ENCODE measurements at regions not wholly inside any gene's neighbourhood (a gene's known extent, or its start where the extent isn't known, plus 50 kb on each side); places are given as distances from the start of the nearest gene placed in this dataset.

DNA sequence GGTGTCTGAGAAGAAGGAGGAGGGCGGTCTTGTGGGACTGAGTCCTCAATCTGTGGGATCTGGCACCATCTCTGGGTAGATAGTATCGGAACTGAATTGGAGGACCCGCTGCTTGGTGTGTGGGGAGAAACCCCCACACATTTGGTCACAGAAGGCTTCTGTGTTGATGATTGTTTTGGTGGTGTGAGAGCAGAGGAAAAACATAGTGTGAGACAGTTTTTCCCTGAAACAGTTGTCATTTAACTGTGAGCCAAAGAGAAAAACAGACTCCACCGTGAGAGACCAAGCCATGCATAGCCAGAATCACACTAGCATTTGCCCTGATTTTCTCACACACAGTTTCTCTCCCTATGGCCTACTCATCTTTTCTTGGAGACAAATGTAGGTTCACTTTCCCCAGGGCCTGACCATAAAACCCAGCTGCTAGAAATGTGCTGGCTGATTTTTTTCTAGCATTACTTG lies 91.4 kb upstream of the FLRT2 start:
- ChIA-PET CTCF (no interaction called here), POLR2A (no interaction called here)
- H3K27me3 Mint-ChIP-seq: no peaks in the 10 kb centered on the region
- H3K4me3 Mint-ChIP-seq: no peak overlapping the region
- H3K36me3 Mint-ChIP-seq (ENCODE audit: low read depth): no peaks in the 10 kb centered on the region
- H3K4me1 Mint-ChIP-seq: no peaks in the 10 kb centered on the region
- H3K27ac Mint-ChIP-seq: no peak overlapping the region
- ATAC-seq (no peak), DNase-seq (no peak)
- intact Hi-C loops (cut with DNase I, micrococcal nuclease): no loop called here
- no peaks in the 10 kb centered on the region for H3K9me3 Mint-ChIP-seq (ENCODE audit: low read depth)

DNA sequence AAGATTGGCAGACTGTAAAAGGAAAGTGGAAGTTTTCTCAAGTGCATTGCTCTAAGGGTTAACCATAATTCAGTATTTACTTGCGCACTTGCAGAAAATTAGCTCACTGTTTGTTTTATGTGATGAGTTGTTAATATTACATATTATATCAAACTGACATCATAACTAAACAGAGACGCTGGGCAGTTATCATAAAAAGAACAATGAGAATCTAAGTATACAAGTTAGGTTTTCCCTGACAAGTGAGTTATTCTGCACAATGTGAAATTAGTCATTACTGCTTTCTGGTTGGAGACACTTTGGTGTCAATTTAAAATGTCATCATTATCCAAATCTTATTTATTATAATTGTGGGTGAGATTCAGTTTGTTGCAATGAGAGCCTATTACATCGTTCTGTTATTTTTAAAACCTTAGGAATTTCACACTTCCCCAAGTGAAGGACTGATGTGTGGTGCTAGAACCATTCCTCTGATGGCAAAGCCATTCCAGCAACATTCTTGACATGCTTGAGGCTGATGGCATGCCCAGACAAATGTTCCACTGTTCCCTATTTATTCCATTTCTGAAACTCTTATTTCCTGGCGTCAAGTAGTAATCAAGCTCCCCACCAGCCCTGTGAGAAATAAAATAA lies 90.1 kb upstream of the FLRT2 start:
- H3K4me1 Mint-ChIP-seq: no peaks in the 10 kb centered on the region
- H3K27ac Mint-ChIP-seq: no peak overlapping the region
- intact Hi-C loops (cut with DNase I, micrococcal nuclease): no loop called here
- ChIA-PET POLR2A (no interaction called here), CTCF (no interaction called here)
- DNase-seq (no peak), ATAC-seq (no peak)
- no peaks in the 10 kb centered on the region for H3K36me3 Mint-ChIP-seq (ENCODE audit: low read depth)
- H3K9me3 Mint-ChIP-seq (ENCODE audit: low read depth): peaks cover 6% of the 10 kb centered on the region
- no peak overlapping the region for H3K4me3 Mint-ChIP-seq
- no peaks in the 10 kb centered on the region for H3K27me3 Mint-ChIP-seq

DNA sequence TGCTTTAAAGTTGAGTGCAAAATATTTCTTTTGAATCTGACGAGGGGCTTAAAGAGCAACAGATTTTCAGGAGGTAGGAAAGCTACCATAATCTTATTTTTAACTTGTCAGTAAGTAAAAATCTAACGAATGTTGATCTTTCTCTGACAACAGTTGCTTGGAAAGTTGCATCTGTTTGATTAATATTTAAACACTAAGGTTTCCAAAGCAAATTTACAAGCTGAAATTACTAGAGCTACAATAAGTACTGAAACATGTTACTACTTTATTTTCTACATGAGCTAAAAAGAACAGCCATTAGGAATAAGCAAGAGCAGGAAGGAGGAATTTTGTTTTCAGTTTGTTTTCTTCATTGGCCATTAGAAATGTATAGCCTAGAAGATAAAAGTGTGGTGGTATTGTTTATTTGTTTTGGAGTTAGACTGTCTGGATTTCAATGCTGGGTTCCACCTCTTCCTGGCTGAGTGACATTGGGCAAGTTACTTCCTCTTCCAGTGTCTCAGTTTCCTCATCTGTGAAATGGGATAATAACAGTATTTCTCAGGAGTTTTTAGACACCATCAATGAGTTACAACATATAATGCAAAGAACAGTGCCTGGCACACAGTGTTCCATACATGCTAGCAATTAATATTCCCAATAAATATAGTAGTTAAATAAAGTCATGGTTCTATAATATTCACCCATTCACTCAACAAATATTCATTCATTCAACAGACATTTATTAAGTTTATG lies 87.9 kb upstream of the FLRT2 start:
- DNase-seq (no peak), ATAC-seq (no peak)
- H3K4me3 Mint-ChIP-seq: no peak overlapping the region
- intact Hi-C loops (cut with DNase I, micrococcal nuclease): no loop called here
- H3K4me1 Mint-ChIP-seq: no peaks in the 10 kb centered on the region
- H3K27ac Mint-ChIP-seq: no peak overlapping the region
- peaks cover 6% of the 10 kb centered on the region for H3K9me3 Mint-ChIP-seq (ENCODE audit: low read depth)
- CTCF ChIA-PET: no interaction called here
- POLR2A ChIA-PET: no interaction called here
- H3K36me3 Mint-ChIP-seq (ENCODE audit: low read depth): no peaks in the 10 kb centered on the region
- no peaks in the 10 kb centered on the region for H3K27me3 Mint-ChIP-seq

DNA sequence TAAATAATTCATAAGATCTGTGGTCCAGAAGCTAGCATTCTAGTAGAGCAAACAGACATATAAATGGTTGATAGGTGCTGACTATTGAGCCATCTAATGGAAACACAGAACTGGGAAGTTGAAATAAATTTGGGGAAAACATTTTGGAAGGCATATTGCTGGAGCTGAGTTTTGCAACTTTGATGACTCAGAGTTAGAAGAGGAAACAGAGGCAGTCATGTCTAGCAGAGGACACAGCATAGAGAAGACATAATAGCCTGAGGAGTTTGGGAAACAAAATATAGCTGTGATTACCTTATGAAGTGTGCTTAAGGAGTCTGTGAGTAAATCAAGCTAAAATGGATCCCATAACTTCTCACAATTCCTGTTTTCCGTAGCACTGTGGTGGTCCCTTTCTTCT lies 86.9 kb upstream of the FLRT2 start:
- Mint-ChIP-seq H3K27me3 (no peaks in the 10 kb centered on the region), H3K4me1 (no peaks in the 10 kb centered on the region), H3K4me3 (no peak overlapping the region), H3K27ac (no peak overlapping the region), H3K36me3 (ENCODE audit: low read depth) (no peaks in the 10 kb centered on the region), H3K9me3 (ENCODE audit: low read depth) (peaks cover 6% of the 10 kb centered on the region)
- CTCF ChIA-PET: interaction anchor here (0.7 kb wide), 1 partner anchor 454 kb away, joined by 3 read pairs; no protein-coding TSS in a partner anchor
- intact Hi-C loops (cut with DNase I, micrococcal nuclease): no loop called here
- DNase-seq (no peak), ATAC-seq (no peak)
- POLR2A ChIA-PET: no interaction called here

DNA sequence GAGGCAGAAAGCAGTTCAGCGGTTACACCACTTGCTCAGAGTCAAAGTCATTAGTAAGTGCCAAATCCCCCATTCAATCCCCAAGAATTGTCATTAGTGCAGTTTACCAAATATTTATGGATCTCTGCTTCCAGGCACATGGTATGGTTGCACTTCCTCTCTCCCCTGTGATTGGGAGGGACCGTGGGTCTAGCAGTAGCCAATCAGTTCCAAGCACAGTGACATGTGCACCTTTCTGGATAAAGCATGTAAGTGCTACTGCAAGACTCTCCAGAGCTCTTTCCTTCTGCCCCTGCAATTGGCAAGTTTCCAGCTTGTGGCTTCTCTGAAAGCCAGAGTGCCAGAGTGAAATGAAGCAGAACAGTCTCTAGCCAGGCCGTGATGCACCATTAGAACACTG lies 85.3 kb upstream of the FLRT2 start:
- no peak overlapping the region for H3K27ac Mint-ChIP-seq
- no peak for DNase-seq

DNA sequence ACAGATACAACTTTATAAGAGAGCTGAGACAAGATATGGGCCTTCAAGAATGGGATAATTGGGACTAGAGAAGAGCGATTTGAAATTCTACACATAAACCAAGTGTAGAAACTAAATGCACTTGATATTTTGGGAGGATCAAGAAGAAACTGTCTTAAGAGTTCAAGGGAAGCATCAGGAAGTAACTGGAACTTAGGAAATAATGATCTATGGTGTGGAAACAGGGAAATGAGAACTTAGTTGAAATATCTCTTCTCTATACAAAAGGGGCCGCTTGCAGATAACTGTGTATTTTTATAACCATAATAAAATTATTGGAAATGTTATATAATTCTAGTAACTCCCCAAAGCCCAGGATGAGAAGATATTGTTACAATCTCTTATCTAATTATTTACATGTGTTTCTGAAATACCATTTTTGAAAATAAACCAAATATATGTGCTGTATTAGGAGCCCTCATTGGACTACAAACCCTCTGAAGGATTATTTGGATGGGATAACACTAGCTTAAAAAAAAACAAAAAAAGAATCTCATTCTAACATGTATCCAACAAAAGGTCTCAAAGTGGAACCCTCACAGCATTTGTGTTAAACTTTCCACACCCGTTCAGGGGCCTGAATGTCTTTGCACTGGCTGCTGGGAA lies 84.7 kb upstream of the FLRT2 start:
- ChIA-PET CTCF (no interaction called here), POLR2A (no interaction called here)
- no peaks in the 10 kb centered on the region for H3K27me3 Mint-ChIP-seq
- DNase-seq (no peak), ATAC-seq (no peak)
- no peaks in the 10 kb centered on the region for H3K4me1 Mint-ChIP-seq
- no peaks in the 10 kb centered on the region for H3K36me3 Mint-ChIP-seq (ENCODE audit: low read depth)
- intact Hi-C loops (cut with DNase I, micrococcal nuclease): no loop called here
- no peak overlapping the region for H3K27ac Mint-ChIP-seq
- peaks cover 6% of the 10 kb centered on the region for H3K9me3 Mint-ChIP-seq (ENCODE audit: low read depth)
- no peak overlapping the region for H3K4me3 Mint-ChIP-seq

More for the DNA sequence above, 85.3 kb upstream of the FLRT2 start:
- Mint-ChIP-seq H3K4me3 (no peak overlapping the region), H3K9me3 (ENCODE audit: low read depth) (peaks cover 6% of the 10 kb centered on the region), H3K4me1 (no peaks in the 10 kb centered on the region), H3K36me3 (ENCODE audit: low read depth) (no peaks in the 10 kb centered on the region), H3K27me3 (no peaks in the 10 kb centered on the region)
- ChIA-PET POLR2A (no interaction called here), CTCF (interaction anchor here (0.6 kb wide), 1 partner anchor 1538 kb away, joined by 3 read pairs; no protein-coding TSS in a partner anchor)
- intact Hi-C loops (cut with DNase I, micrococcal nuclease): no loop called here
- no peak for ATAC-seq

DNA sequence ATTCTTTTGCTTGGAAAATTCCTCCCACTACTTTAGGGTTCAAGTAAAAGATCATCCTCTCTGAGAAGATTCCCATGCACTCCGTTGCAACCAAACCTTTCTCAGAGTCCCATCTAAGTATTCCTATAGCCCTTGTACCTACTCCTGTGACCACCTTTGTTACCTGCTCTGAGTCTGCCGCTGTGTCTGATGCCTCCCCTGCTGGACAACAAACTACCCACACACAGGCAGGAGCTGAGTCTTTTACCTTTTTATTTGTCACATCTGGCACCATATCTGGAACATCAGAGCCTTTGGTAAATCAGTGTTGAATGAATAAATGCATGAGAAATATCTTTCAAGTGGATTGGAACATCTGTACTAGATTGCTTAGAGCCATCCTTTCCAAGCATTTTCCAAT lies 82.1 kb upstream of the FLRT2 start:
- H3K27ac Mint-ChIP-seq: no peak overlapping the region
- no peak for ATAC-seq
- no peaks in the 10 kb centered on the region for H3K36me3 Mint-ChIP-seq (ENCODE audit: low read depth)
- H3K27me3 Mint-ChIP-seq: no peaks in the 10 kb centered on the region
- CTCF ChIA-PET: no interaction called here
- peaks cover 10% of the 10 kb centered on the region for H3K9me3 Mint-ChIP-seq (ENCODE audit: low read depth)
- no peak for DNase-seq
- H3K4me1 Mint-ChIP-seq: no peaks in the 10 kb centered on the region
- POLR2A ChIA-PET: no interaction called here
- intact Hi-C loops (cut with DNase I, micrococcal nuclease): no loop called here
- H3K4me3 Mint-ChIP-seq: no peak overlapping the region

DNA sequence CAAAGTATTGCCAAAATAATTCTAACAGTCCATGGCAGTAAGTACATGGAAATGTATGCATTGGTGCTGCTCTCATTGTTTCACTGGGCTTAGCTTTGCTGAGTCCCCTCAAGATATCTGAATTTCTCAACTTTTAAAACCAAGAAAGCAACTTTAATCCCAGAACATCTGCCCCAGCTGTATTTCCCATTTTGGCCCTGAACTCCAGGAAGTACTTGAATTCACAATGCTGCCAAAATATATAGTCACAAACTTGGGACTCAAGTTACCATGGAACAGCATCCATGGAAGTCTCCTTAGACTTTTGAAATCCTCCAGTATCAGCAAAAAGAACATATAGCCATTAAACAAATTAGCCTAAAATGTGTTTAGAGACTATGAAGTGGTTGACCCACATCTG lies 78.5 kb upstream of the FLRT2 start:
- DNase-seq (no peak), ATAC-seq (no peak)
- no peak overlapping the region for H3K27ac Mint-ChIP-seq
- no peaks in the 10 kb centered on the region for H3K4me1 Mint-ChIP-seq
- intact Hi-C loops (cut with DNase I, micrococcal nuclease): no loop called here
- ChIA-PET POLR2A (no interaction called here), CTCF (no interaction called here)
- H3K27me3 Mint-ChIP-seq: no peaks in the 10 kb centered on the region
- peaks cover 3% of the 10 kb centered on the region for H3K9me3 Mint-ChIP-seq (ENCODE audit: low read depth)
- no peaks in the 10 kb centered on the region for H3K36me3 Mint-ChIP-seq (ENCODE audit: low read depth)
- H3K4me3 Mint-ChIP-seq: no peak overlapping the region

DNA sequence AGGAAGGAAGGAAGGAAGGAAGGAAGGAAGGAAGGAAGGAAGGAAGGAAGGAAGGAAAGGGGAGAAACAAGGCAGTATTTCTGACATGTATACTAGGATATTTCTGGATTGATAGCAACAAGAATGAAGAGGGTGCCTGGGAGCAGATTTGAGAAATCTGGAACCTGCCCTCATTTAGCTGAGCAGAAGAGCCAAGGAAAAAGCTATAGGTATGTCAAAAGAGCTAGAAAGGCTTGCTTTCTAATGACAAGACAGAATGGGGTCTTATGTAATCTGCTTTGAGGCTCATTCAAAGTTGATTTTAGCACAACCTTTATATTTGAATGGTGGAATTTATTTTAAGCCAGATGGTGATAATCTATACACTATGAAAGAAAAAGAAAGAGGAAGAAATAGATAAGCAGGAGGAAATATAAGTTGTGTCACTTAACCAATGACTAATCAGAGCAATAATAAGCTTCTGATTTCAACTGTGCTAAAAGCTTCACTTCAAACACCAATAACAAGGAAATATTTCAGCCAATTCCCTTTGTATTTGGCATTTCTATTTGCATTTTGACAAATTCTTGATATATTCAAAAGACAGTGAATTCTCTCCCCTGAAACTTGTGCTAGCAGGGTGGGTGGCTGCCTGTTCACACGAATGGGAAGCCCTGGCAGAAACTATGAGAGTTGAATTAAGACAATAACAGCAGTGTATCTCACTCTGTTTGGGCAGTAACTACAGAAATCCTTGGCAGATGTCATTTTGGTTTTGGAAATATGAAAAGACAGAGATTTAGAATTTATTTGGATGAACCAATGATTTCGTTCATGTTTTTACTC lies 76.3 kb upstream of the FLRT2 start:
- Mint-ChIP-seq H3K4me3 (no peak overlapping the region), H3K36me3 (ENCODE audit: low read depth) (no peaks in the 10 kb centered on the region), H3K27me3 (no peaks in the 10 kb centered on the region), H3K4me1 (no peaks in the 10 kb centered on the region), H3K27ac (no peak overlapping the region), H3K9me3 (ENCODE audit: low read depth) (peaks cover 3% of the 10 kb centered on the region)
- ATAC-seq: no peak
- POLR2A ChIA-PET: no interaction called here
- CTCF ChIA-PET: no interaction called here
- intact Hi-C loops (cut with DNase I, micrococcal nuclease): no loop called here
- no peak for DNase-seq

DNA sequence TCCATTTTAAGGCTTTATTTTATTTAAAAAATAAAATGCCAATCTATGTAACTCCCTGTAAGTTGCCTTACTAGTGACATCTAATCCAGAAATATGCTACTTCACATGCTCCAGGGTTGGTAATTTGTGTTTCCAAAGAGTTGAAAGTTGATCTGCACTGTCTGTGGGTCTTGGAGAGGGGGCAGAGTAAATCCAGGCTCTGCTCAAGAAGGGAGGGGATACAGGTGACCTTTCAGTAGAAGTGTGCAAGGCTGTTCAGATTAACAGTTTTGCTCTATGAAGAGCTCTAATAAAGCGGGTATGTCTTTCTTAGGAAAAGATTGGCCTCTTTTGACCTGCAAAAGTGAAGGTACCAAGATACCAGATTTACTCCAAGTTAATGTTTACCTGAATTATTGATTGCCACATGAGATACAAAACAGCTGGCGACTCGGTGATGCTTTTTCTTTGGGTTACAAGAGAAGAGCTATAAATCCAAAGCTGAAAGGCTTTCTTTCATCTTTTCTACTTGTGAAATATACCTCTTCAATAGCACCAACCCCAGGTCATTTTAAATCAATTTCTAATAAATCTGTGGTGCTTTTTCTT lies 75.6 kb upstream of the FLRT2 start:
- DNase-seq: no peak
- ChIA-PET POLR2A (no interaction called here), CTCF (no interaction called here)
- no peak for ATAC-seq
- peaks cover 3% of the 10 kb centered on the region for H3K9me3 Mint-ChIP-seq (ENCODE audit: low read depth)
- H3K36me3 Mint-ChIP-seq (ENCODE audit: low read depth): no peaks in the 10 kb centered on the region
- intact Hi-C loops (cut with DNase I, micrococcal nuclease): no loop called here
- no peaks in the 10 kb centered on the region for H3K4me1 Mint-ChIP-seq
- H3K27me3 Mint-ChIP-seq: no peaks in the 10 kb centered on the region
- H3K4me3 Mint-ChIP-seq: no peak overlapping the region
- H3K27ac Mint-ChIP-seq: no peak overlapping the region

DNA sequence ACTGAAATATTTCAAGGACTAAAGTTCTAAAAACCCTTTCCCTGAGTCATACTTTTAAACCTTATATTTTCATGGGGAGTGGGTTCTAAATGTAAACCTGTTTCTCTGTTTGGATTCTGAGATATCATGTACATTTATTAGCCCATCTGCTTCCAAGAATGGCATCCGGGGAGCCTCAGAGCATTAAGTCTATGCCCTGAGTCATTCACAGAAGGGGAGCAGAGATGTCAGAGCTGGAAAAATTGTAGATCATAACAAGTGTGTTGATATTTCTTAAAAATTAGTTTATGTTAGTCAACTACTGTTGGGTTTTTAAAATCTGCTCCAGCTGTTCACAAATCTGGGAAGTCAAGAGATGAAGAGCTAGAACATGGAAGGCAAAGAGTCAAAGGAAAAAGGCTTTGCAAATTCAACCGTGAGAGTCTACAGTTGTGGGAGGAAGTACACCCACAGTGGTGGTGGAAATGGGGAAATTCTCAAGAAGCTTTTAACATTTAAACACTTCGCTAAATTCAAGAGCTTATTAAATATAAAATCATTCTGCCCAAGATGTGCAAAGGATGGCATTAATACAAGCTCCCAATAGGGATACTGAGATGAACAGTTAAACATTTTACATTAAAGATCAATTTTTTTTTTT lies 70.5 kb upstream of the FLRT2 start:
- CTCF ChIA-PET: interaction anchor here (0.6 kb wide), 3 partner anchors 46 to 626 kb away, joined by 3 to 5 read pairs (median 3); no protein-coding TSS in a partner anchor
- Mint-ChIP-seq H3K27ac (no peak overlapping the region), H3K4me1 (no peaks in the 10 kb centered on the region), H3K9me3 (ENCODE audit: low read depth) (peaks cover 3% of the 10 kb centered on the region), H3K36me3 (ENCODE audit: low read depth) (no peaks in the 10 kb centered on the region), H3K4me3 (no peak overlapping the region), H3K27me3 (no peaks in the 10 kb centered on the region)
- POLR2A ChIA-PET: no interaction called here
- no peak for DNase-seq
- intact Hi-C loops (cut with DNase I, micrococcal nuclease): no loop called here
- ATAC-seq: no peak
